ENCODE measurements at regions not wholly inside any gene's neighbourhood (a gene's known extent, or its start where the extent isn't known, plus 50 kb on each side); places are given as distances from the start of the nearest gene placed in this dataset.

DNA sequence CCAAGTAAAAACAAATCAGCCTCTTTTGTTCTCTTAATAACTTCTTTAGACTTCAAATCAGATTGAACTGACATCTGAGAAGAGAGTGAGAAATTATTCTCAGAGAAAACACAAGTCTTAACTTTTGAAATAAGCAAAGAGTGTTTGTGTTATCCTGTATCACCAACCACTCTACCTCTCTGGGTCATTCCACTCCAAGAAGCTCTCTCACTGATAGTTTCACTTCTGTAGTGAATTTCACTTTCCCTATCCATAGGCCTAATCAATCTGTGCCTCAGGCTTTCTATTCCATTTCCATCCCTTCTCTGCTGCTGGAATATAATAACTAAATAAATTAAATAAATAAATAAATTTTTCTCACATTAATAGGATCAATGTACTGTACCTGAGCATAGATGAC lies 235.0 kb downstream of the HTR1B start:
- no peak for ATAC-seq
- intact Hi-C loops (cut with micrococcal nuclease; ENCODE audit: unreplicated experiment) = no loop called here
- no peak for TF ChIP-seq ZNF549 (CRISPR knock-in tag; IDR thresholded peaks at IDR 0.05)
- no peak for TF ChIP-seq ZNF775 (CRISPR knock-in tag; IDR thresholded peaks at IDR 0.05; ENCODE audit: borderline replicate concordance)
- no peak for TF ChIP-seq NONO (IDR thresholded peaks at IDR 0.05)
- no peak for TF ChIP-seq NONO (CRISPR knock-in tag; conservative IDR thresholded peaks at IDR 0.05)
- TF ChIP-seq MXI1 (IDR thresholded peaks at IDR 0.05; ENCODE audit: borderline replicate concordance, low read depth, low read length) = no peak
- TF ChIP-seq, protein P1, sequence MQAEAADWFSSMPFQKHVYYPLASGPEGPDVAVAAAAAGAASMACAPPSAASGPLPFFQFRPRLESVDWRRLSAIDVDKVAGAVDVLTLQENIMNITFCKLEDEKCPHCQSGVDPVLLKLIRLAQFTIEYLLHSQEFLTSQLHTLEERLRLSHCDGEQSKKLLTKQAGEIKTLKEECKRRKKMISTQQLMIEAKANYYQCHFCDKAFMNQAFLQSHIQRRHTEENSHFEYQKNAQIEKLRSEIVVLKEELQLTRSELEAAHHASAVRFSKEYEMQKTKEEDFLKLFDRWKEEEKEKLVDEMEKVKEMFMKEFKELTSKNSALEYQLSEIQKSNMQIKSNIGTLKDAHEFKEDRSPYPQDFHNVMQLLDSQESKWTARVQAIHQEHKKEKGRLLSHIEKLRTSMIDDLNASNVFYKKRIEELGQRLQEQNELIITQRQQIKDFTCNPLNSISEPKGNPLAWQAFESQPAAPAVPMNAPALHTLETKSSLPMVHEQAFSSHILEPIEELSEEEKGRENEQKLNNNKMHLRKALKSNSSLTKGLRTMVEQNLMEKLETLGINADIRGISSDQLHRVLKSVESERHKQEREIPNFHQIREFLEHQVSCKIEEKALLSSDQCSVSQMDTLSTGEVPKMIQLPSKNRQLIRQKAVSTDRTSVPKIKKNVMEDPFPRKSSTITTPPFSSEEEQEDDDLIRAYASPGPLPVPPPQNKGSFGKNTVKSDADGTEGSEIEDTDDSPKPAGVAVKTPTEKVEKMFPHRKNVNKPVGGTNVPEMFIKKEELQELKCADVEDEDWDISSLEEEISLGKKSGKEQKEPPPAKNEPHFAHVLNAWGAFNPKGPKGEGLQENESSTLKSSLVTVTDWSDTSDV (CRISPR knock-in tag; IDR thresholded peaks at IDR 0.05) = no peak
- TF ChIP-seq ZNF781 (CRISPR knock-in tag; IDR thresholded peaks at IDR 0.05; ENCODE audit: borderline replicate concordance, not compliant biosample characterization) = no peak
- no peak for TF ChIP-seq DR1 (CRISPR knock-in tag; IDR thresholded peaks at IDR 0.05)
- TF ChIP-seq EZH2 (conservative IDR thresholded peaks at IDR 0.05; ENCODE audit: low read depth, low read length) = no peak
- no peak for TF ChIP-seq PAX8 (CRISPR knock-in tag; IDR thresholded peaks at IDR 0.05; ENCODE audit: borderline replicate concordance)
- TF ChIP-seq ZNF776 (CRISPR knock-in tag; IDR thresholded peaks at IDR 0.05) = no peak
- TF ChIP-seq WIZ (CRISPR knock-in tag; IDR thresholded peaks at IDR 0.05) = no peak
- no peak for TF ChIP-seq ZFP36L2 (CRISPR knock-in tag; IDR thresholded peaks at IDR 0.05)
- no peak for TF ChIP-seq TBX2 (CRISPR knock-in tag; IDR thresholded peaks at IDR 0.05; ENCODE audit: borderline replicate concordance)

More for the DNA sequence above, 235.0 kb downstream of the HTR1B start:
- CTCF ChIA-PET (ENCODE audit: low intra/inter-chr PET ratio, low total read pairs) = no interaction called here
- Histone ChIP-seq H2AFZ (ENCODE audit: low read length) (no peak overlapping the region), H3K27ac (ENCODE audit: extremely low read length, insufficient read depth, low read length) (no peak overlapping the region), H3K27me3 (ENCODE audit: control insufficient read depth in 1 of 2, insufficient read depth in 2 of 2, low read length in 2 of 2) (no peaks in the 10 kb centered on the region), H3K9me3 (ENCODE audit: low read length) (peaks cover 26% of the 10 kb centered on the region), H3K4me3 (replicated peaks in 1 of 3; ENCODE audit: insufficient read depth in 1 of 3, low read depth in 2 of 3, low read length in 3 of 3) (no peak overlapping the region), H3K36me3 (replicated peaks in 1 of 2; ENCODE audit: control insufficient read depth in 1 of 2, insufficient read depth in 2 of 2, low read length in 2 of 2) (no peaks in the 10 kb centered on the region), H3K4me1 (ENCODE audit: insufficient read depth, low read length) (no peaks in the 10 kb centered on the region), H3K79me2 (ENCODE audit: insufficient read depth, low read length) (no peaks in the 10 kb centered on the region), H3K4me2 (ENCODE audit: low read depth, low read length) (no peak overlapping the region), H4K20me1 (ENCODE audit: insufficient read depth, low read length) (no peaks in the 10 kb centered on the region), H3K9ac (ENCODE audit: insufficient read depth, low read depth, low read length) (no peak overlapping the region)
- in situ Hi-C loops (cut with HindIII; ENCODE audit: extremely low pct_ligation_motif_present, low pct_unique_long_range_greater_than_20kb) = no loop called here
- POLR2A ChIA-PET = no interaction called here
- DNase-seq (ENCODE audit: low spot score) (no peak), FAIRE-seq (no peak)
- no TSS peak for BruUV-seq (replicated peaks)

All from HepG2 (cell line).